ENCODE measurements at regions not wholly inside any gene's neighbourhood (a gene's known extent, or its start where the extent isn't known, plus 50 kb on each side); places are given as distances from the start of the nearest gene placed in this dataset.

DNA sequence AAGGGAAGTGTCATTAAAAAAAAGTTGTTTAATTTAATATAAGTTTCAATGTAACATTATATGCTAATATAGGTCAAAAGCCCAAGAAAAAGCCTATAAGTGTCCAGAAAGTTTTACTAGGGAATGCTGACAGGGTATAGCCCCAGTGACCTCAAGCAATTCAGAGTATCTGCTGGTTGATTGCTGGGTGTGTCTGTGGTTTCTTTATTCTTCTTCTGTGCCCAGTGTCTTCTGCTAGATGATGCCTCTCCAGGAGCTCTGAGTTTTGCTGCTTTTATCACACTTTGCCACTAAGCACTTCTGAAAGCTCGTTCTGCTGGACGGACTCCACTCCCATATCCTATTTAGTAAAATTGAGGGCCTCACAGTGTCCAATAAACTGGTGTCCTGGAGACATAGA, 212.2 kb upstream of the NRG3 start:
- TF ChIP-seq NFE2L2 (IDR thresholded peaks at IDR 0.05; ENCODE audit: low read depth, low read length), result no peak
- TF ChIP-seq, protein P1, sequence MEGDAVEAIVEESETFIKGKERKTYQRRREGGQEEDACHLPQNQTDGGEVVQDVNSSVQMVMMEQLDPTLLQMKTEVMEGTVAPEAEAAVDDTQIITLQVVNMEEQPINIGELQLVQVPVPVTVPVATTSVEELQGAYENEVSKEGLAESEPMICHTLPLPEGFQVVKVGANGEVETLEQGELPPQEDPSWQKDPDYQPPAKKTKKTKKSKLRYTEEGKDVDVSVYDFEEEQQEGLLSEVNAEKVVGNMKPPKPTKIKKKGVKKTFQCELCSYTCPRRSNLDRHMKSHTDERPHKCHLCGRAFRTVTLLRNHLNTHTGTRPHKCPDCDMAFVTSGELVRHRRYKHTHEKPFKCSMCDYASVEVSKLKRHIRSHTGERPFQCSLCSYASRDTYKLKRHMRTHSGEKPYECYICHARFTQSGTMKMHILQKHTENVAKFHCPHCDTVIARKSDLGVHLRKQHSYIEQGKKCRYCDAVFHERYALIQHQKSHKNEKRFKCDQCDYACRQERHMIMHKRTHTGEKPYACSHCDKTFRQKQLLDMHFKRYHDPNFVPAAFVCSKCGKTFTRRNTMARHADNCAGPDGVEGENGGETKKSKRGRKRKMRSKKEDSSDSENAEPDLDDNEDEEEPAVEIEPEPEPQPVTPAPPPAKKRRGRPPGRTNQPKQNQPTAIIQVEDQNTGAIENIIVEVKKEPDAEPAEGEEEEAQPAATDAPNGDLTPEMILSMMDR (conservative IDR thresholded peaks at IDR 0.05; ENCODE audit: low read depth, low read length), result no peak
- TF ChIP-seq RAD21 (IDR thresholded peaks at IDR 0.05; ENCODE audit: low read length), result no peak
- no peak for TF ChIP-seq RFX5 (IDR thresholded peaks at IDR 0.05; ENCODE audit: low read depth, low read length)
- TF ChIP-seq MXI1 (IDR thresholded peaks at IDR 0.05; ENCODE audit: borderline replicate concordance, low read depth, low read length), result no peak
- TF ChIP-seq SMC3 (IDR thresholded peaks at IDR 0.05; ENCODE audit: low read depth, low read length), result no peak
- TF ChIP-seq POLR2A (IDR thresholded peaks at IDR 0.05; ENCODE audit: low read depth, low read length), result no peak
- no peak for TF ChIP-seq MAFK (IDR thresholded peaks at IDR 0.05; ENCODE audit: low read depth, low read length)
- no peak for TF ChIP-seq MAZ (IDR thresholded peaks at IDR 0.05; ENCODE audit: borderline replicate concordance, low read depth, low read length)
- no peak for TF ChIP-seq CEBPB (IDR thresholded peaks at IDR 0.05; ENCODE audit: low read depth, low read length)
- no peak for TF ChIP-seq FOS (IDR thresholded peaks at IDR 0.05; ENCODE audit: low read depth, low read length)
- TF ChIP-seq BHLHE40 (IDR thresholded peaks at IDR 0.05; ENCODE audit: low read depth, low read length), result no peak
- TF ChIP-seq, protein P2, sequence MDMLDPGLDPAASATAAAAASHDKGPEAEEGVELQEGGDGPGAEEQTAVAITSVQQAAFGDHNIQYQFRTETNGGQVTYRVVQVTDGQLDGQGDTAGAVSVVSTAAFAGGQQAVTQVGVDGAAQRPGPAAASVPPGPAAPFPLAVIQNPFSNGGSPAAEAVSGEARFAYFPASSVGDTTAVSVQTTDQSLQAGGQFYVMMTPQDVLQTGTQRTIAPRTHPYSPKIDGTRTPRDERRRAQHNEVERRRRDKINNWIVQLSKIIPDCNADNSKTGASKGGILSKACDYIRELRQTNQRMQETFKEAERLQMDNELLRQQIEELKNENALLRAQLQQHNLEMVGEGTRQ (IDR thresholded peaks at IDR 0.05; ENCODE audit: low read depth, low read length), result no peak

All from IMR-90 (cell line).